Vagina (tissue), 2 donors: ENCODE measurements at regions not wholly inside any gene's neighbourhood (a gene's known extent, or its start where the extent isn't known, plus 50 kb on each side); places are given as distances from the start of the nearest gene placed in this dataset.

Source experiments
- DNase-seq, 2 donors: peaks; one replicate each; pipeline ENCODE4 v3.0.0-alpha.2; 2017; ENCODE audit errors: extremely low spot score in 2 of 2
- H3K27ac ChIP-seq: fragments of 200-600 bp; sonication (generic); one replicate; pipeline ENCODE4 v1.5.1; 2019
- H3K27me3 ChIP-seq: fragments of 200-600 bp; sonication (generic); one replicate; pipeline ENCODE4 v1.5.1; 2019
- H3K36me3 ChIP-seq, 2 donors: fragments of 200-600 bp; sonication (generic); one replicate each; pipeline ENCODE4 v1.5.1; 2017 to 2019
- H3K4me1 ChIP-seq: fragments of 200-600 bp; sonication (generic); one replicate; pipeline ENCODE4 v1.5.1; 2019
- H3K4me3 ChIP-seq, 2 donors: fragments of 200-600 bp; sonication (generic); 1 replicate in 1 of 2; 2 replicates in 1 of 2; pipeline ENCODE4 v1.5.1; 2016 to 2019
- H3K9me3 ChIP-seq: fragments of 200-600 bp; sonication (generic); one replicate; pipeline ENCODE4 v1.5.1; 2019
- POLR2A ChIP-seq, 2 donors: fragments of 450-650 bp; IDR thresholded peaks; one replicate each; pipeline ENCODE4 v1.6.1; 2017; ENCODE audit warnings: antibody characterized with exemption in 2 of 2, mild to moderate bottlenecking in 2 of 2, moderate library complexity in 2 of 2
- POLR2AphosphoS5 ChIP-seq, 2 donors: sonication (generic); formaldehyde crosslinking; IDR thresholded peaks; one replicate each; pipeline ENCODE4 v1.9.0; 2017; ENCODE audit warnings: antibody characterized with exemption in 2 of 2, mild to moderate bottlenecking in 2 of 2, low read depth in 1 of 2; ENCODE audit not compliant: insufficient read depth in 1 of 2
- intact Hi-C: fragments of 100-400 bp; cut with DNase I; formaldehyde crosslinking; loops from one replicate; pipeline ENCODE4 v1.15.1; 2023
- TF ChIP-seq, protein P1 (sequence below), 3 experiments: fragments of 450-650 bp in 2 of 3; fragments of 200-600 bp in 1 of 3; sonication (generic) in 1 of 3; IDR thresholded peaks; one replicate each; pipeline ENCODE4 v1.5.1; 2017 to 2019; ENCODE audit warnings: antibody characterized with exemption in 3 of 3, mild to moderate bottlenecking in 2 of 3, moderate library complexity in 2 of 3

DNA sequence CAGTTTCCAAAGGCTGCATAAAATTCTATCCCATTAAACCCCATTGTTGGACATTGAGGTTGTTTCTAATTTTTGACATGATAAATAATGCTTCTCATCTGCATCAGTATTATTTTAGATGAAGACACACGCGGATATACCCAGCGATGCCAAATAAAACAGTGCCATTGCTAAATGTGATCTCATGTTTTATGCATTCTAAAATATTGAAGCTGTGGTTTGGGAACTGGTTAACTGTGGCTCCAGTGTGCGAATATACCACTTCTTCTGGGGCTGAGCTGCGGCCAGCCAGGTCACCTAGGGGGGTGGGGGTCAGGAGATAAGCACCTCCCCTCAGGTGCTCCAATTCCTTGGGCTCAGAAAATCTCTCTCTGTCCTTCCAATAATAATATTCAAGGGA is 230.0 kb downstream of the ADAMTS9 start:
- Histone ChIP-seq H3K9me3 (no peaks in the 10 kb centered on the region), H3K27me3 (no peaks in the 10 kb centered on the region), H3K4me1 (peaks cover 11% of the 10 kb centered on the region), H3K36me3 (no peaks in the 10 kb centered on the region), H3K27ac (no peak overlapping the region), H3K4me3 (no peak overlapping the region)
- intact Hi-C loops = no loop called here
- TF ChIP-seq POLR2AphosphoS5 (IDR thresholded peaks at IDR 0.05; ENCODE audit: insufficient read depth in 1 of 2, low read depth in 1 of 2) = no peak
- no peak for TF ChIP-seq POLR2A (IDR thresholded peaks at IDR 0.05)
- TF ChIP-seq, protein P1, sequence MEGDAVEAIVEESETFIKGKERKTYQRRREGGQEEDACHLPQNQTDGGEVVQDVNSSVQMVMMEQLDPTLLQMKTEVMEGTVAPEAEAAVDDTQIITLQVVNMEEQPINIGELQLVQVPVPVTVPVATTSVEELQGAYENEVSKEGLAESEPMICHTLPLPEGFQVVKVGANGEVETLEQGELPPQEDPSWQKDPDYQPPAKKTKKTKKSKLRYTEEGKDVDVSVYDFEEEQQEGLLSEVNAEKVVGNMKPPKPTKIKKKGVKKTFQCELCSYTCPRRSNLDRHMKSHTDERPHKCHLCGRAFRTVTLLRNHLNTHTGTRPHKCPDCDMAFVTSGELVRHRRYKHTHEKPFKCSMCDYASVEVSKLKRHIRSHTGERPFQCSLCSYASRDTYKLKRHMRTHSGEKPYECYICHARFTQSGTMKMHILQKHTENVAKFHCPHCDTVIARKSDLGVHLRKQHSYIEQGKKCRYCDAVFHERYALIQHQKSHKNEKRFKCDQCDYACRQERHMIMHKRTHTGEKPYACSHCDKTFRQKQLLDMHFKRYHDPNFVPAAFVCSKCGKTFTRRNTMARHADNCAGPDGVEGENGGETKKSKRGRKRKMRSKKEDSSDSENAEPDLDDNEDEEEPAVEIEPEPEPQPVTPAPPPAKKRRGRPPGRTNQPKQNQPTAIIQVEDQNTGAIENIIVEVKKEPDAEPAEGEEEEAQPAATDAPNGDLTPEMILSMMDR (IDR thresholded peaks at IDR 0.05) = no peak
- DNase-seq = no peak

DNA sequence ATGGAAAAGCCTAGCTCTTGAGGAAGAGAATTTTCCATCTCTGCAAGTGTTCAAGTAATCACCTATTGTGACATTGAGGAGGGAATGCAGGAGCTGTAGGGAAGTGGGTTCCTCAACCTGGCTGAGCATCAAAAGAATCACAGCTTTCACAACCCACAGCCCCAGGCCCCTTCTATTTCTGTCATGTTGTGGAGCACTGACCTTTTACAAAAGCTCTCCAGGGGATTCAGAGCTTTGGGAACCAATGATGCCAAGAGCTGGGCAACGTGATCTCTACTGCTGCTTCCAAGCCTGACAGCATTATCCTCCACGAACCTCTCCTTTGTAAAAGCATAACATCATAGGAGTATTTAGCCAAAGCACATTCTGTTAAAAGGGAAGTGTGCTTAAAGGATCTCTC is 231.1 kb downstream of the ADAMTS9 start:
- peaks cover 2% of the 10 kb centered on the region for H3K4me1 ChIP-seq
- H3K27ac ChIP-seq = no peak overlapping the region
- intact Hi-C loops = no loop called here
- no peak overlapping the region for H3K4me3 ChIP-seq
- TF ChIP-seq, protein P1 (IDR thresholded peaks at IDR 0.05) = no peak
- TF ChIP-seq POLR2A (IDR thresholded peaks at IDR 0.05) (no peak), POLR2AphosphoS5 (IDR thresholded peaks at IDR 0.05; ENCODE audit: insufficient read depth in 1 of 2, low read depth in 1 of 2) (no peak)
- no peaks in the 10 kb centered on the region for H3K9me3 ChIP-seq
- DNase-seq = no peak
- no peaks in the 10 kb centered on the region for H3K36me3 ChIP-seq
- H3K27me3 ChIP-seq = no peaks in the 10 kb centered on the region

GRCh38 chr3:64455351-64455750 is 230.1 kb upstream of the PRICKLE2 start:
- TF ChIP-seq, protein P1 (IDR thresholded peaks at IDR 0.05) = no peak
- no peak for TF ChIP-seq POLR2A (IDR thresholded peaks at IDR 0.05)
- TF ChIP-seq POLR2AphosphoS5 (IDR thresholded peaks at IDR 0.05; ENCODE audit: insufficient read depth in 1 of 2, low read depth in 1 of 2) = no peak
- H3K27me3 ChIP-seq = no peaks in the 10 kb centered on the region
- H3K36me3 ChIP-seq = no peaks in the 10 kb centered on the region
- H3K9me3 ChIP-seq = no peaks in the 10 kb centered on the region
- no peaks in the 10 kb centered on the region for H3K4me1 ChIP-seq
- H3K27ac ChIP-seq = no peak overlapping the region
- intact Hi-C loops = no loop called here
- no peak overlapping the region for H3K4me3 ChIP-seq
- no peak for DNase-seq

- no peaks in the 10 kb centered on the region for H3K9me3 ChIP-seq
- no peak for TF ChIP-seq POLR2AphosphoS5 (IDR thresholded peaks at IDR 0.05; ENCODE audit: insufficient read depth in 1 of 2, low read depth in 1 of 2)
- no peak for TF ChIP-seq POLR2A (IDR thresholded peaks at IDR 0.05)
- TF ChIP-seq, protein P1 (IDR thresholded peaks at IDR 0.05) = no peak
- DNase-seq = no peak
- no peak overlapping the region for H3K4me3 ChIP-seq
- H3K27me3 ChIP-seq = no peaks in the 10 kb centered on the region
- H3K4me1 ChIP-seq = no peaks in the 10 kb centered on the region
- no peaks in the 10 kb centered on the region for H3K36me3 ChIP-seq
- no peak overlapping the region for H3K27ac ChIP-seq
- intact Hi-C loops = no loop called here
Observed at GRCh38 chr3:64454768-64455167, 229.5 kb upstream of the PRICKLE2 start.

GRCh38 chr3:64454179-64454578 is 228.9 kb upstream of the PRICKLE2 start:
- intact Hi-C loops = no loop called here
- Histone ChIP-seq H3K27ac (no peak overlapping the region), H3K4me3 (no peak overlapping the region), H3K9me3 (no peaks in the 10 kb centered on the region), H3K36me3 (no peaks in the 10 kb centered on the region), H3K4me1 (no peaks in the 10 kb centered on the region), H3K27me3 (no peaks in the 10 kb centered on the region)
- TF ChIP-seq POLR2A (IDR thresholded peaks at IDR 0.05) (no peak), POLR2AphosphoS5 (IDR thresholded peaks at IDR 0.05; ENCODE audit: insufficient read depth in 1 of 2, low read depth in 1 of 2) (no peak)
- TF ChIP-seq, protein P1 (IDR thresholded peaks at IDR 0.05) = no peak
- DNase-seq = no peak
